Globus pallidus (tissue), 1 donor: ENCODE measurements at regions not wholly inside any gene's neighbourhood (a gene's known extent, or its start where the extent isn't known, plus 50 kb on each side); places are given as distances from the start of the nearest gene placed in this dataset.
"Not testable (repeated sequence)": the region's sequence is repeated elsewhere in the genome, so short reads cannot be mapped to it uniquely, and the experiment has no call there.

ENCODE experiments used
- DNase-seq: peaks from one replicate; pipeline ENCODE4 v3.0.0-alpha.2; 2015; ENCODE audit warnings: low spot score

DNA sequence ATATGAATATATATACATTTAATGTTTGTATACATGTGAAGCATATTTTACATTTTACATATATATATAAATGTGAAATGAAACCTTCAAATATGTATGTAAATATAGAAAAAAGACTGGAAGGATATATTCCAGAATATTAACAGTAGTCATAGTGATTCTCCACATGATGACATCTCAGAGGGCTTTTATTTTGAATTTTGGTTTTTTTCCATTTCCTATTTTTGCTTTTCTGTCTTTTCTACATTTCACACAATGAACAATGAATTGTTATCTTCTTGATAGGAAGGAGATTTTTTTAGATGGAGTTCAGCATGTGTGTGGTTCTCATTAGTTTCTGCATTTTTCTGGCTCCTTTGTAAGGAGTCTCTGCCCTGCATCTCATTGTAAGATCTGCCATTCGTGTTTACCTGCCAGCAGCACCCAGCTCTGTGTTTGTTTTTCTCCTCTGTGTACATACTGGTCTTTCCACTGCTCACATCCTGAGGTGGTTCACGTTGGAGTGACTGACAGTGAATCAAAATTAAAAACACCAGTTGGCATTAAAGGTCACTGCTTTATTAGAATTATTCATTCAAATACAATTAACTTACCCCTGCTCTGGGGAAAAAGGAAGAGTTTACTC lies 425.3 kb upstream of the MDFIC2 start:
- DNase-seq = no peak

DNA sequence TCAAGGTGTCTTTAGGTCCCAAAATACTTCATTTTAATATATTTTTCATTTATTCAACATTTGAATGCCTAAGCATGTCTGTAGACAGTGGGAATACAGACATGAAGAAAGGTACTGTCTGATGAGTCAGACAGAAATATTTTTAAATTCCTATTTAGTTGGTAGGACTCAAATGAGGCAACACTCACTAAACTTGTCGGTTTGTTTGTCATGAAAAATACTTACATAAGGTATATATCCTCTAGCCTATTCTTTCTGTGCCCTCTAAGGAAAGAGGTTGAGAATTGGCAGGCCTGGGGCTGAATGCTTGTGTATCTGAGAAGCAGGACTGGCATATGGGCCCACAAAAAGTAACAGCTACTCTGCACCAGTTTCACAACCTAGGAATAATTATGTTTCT lies 423.6 kb upstream of the MDFIC2 start:
- no peak for DNase-seq

DNA sequence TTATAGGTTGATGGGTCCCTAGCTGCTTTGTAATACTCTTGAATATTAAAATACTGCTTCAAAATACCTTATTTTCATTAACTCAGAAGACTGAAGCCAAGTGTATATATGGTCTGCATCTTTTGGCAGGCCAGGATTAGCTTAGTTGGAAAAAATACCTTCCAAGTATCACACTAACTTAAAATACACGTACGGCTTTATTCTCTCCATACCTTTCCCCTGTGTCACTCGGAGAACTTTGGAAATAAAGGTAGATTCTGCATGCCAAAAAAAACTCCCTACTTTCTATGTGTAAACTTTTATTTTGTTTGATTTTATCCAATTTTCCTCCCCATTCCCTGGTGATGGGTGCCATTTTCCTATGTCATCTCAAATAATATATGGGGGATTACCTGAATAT lies 422.3 kb upstream of the MDFIC2 start:
- no peak for DNase-seq

DNA sequence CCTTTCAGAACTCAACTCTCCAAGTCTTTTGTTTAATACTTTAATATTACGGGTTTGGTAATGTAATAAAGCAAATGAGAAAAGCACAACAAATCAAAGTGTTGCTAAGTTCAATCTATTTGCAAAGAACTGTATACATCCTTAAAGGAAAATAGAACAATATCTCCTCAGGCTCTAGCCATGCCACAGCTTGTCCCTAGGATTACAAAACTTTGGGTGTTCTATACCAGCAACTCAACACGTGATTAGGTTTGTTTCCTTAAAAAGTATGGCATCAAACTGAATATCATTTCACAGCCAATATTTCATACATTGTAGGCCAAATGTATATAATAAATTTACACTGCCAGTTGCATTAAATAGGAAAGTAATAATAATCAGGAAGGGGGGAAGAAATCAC lies 418.6 kb upstream of the MDFIC2 start:
- no peak for DNase-seq

DNA sequence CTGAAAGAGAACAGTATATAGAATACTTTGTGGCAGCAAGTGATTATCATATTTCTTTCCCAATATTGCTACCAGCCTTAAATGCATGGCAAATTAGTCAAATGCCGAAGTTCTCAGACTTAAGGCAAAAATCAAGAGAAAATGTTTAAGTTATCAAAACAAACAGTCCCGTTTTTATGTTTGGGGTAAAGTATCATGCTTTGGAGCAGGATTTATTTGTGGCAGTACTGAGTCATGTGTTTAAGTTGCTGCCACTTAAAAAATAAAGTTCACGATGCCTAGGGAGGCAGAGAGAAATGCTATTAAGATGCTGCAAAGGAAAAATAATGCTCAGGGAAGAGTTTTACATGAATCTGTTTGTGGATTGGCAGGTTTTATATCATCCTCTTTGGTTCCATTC lies 417.4 kb upstream of the MDFIC2 start:
- no peak for DNase-seq

DNA sequence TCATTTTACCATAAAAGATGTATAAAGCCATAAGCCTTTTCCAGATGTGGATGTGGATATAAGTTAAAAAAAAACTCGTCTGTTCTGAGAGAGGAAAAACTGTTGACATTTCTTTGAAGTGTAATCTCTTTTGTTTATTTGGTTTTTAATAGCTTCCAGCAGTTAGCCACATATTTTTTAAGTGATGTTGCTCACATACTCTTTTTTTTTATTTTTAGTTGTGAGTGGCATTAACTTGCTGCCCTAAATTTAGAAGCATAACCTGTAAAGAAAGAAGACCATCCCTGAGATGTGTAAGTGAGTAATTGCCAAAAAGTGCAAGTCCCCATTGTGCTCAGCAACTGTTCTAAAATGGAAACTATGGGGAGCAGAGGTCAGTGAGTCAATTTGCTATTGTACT lies 415.9 kb upstream of the MDFIC2 start:
- no peak for DNase-seq

DNA sequence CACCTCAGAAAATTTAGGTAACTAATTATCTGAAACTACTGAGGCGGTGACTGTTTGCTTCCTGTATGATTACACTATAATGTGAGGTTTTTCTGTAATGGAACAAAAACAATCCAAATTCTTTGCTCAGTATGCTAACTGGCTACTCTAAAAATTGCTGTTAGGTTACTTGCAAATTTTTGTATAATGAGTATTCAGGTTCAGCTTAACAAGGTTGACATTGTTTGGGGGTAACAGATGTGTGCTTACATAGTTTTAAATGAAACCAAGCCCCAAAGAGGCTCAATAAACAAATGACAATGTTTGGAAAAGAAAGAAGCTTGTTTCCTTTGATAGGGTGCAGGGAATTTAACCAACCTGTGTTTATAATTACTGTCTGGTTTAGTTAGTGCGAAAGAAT lies 414.5 kb upstream of the MDFIC2 start:
- DNase-seq = no peak

DNA sequence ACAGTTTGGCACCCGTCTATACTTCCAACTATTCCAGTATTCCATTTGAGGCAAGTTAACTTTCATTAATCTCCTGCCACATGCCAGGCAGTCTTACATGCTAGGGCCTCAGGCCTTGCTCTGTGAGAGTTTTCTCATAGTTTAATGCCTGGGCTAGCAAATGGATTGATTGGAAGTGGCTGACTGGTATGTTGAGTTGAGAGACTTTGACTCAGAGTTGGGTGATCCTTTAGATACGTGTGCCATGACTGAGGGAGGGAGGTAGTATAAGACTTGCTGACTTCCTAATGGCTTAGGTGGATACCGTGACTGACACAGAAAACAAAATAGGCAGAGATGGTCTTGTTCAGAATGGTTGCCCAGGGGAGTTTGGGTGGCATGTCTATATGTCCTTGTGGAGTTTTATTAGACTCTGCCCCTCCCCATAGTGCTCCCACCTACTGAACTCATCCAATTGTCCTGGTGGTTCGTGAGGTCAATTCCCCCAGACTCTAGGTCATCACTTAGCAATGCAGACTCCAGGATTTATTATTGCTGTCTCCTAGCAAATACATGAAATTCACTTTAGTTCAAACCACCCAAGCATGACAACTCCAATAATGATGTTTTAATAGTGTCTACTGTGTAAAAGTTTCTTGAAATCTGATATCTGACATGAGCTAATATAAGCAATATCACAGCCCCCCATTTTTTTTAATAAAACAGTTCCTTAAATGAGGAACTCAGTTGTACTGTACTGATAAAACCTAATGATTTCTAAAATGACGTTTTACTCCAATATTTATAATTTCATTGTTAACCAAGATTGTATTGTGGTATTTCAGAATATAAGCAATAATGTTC lies 413.9 kb upstream of the MDFIC2 start:
- no peak for DNase-seq

DNA sequence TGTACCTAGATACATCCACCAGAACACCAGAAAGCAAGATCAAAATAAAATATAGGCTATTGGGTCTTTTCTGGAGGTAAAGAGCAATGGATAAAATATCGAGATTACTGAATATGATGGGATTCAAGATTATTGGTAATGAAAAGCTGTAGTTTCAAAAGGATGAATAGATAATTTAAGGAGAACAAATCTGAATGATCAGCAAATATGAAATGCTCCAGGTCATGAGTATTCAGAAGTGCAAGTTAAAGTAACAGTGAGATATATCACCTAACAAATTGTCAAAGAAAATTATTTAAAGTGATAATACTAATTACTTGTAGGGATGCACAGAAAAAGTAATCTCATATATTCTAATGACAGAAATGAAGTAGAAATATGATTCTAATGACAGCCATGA lies 409.6 kb upstream of the MDFIC2 start:
- DNase-seq = no peak

DNA sequence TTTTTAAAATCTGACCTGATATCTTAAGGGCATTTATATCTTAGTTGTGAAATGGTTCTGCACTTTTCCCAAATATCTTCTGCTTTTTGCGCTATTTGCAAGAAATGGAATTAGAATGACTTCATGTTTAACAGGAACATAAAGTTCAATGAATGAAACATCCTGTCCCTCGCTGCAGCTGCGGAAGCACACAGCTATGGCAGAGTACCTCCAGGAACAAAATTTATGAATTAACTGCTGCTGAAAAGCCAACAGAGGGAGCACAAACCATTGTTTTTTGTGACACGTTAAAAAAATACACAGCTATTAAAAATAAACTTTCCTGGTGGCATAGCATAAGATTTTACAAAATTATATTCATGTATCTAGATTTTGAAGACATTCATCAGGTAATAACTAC lies 404.4 kb upstream of the MDFIC2 start:
- peak; percentile 23 for DNase-seq

DNA sequence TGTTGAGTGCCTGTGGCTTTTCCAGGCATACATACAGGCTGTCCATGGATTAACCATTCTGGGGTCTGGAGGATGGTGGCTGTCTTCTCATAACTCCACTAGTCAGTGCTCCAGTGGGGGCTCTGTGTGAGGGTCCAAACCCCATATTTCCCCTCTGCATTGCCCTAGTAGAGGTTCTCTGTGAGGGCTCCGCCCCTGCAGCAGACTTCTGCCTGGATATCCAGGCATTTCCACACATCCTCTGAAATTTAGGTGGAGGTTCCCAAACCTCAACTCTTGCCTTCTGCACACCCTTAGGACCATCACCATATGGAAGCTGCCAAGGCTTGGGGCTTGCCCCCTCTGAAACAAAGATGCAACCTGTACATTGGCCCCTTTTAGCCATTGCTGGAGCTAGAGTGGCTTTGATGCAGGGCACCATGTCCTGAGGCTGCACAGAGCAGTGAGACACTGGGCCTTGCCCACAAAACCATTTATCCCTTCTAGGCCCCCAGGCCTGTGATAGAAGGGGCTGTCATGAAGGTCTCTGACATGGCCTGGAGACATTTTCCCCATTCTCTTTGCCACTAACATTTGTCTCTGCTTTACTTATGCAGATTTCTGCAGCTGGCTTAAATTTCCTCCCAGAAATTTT lies 400.1 kb upstream of the MDFIC2 start:
- DNase-seq = no peak

DNA sequence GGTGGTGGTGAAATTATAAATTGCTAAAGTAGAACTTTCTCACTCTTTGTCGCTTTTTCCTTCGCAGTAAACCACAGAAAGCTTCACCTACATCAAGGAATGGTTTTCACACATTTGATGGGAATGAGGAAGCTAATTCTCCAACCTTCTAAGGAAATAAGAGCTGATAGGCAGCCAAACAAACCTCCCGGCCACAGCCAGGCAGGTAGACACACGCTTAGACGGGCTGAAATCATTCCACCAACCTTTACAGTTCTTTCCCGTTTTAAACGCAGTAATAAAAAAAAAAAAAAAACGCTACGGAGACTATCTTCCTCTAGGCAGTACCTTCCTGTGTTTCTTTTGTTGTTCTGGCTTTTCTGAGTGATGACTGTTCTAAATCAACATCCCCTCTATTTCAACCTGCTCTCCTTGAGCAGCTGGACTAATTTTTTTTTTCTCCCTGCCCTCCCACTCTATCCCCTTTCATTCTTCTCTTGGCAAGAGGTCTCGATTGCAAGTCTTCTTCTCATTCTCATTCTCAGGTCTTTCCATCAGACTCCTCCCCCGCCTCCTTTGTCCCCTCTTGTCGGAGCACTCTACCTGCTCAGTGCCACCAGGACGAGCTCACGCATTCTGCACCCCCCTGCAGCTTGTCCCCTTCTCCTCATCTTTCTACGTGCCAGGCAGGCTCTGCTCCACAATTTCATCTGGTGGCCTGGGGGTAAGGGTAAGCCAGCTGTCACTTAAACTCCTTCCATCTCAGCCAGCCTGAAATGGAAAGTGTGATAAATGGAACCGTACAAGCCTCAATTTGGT lies 391.1 kb upstream of the MDFIC2 start:
- no peak for DNase-seq

DNA sequence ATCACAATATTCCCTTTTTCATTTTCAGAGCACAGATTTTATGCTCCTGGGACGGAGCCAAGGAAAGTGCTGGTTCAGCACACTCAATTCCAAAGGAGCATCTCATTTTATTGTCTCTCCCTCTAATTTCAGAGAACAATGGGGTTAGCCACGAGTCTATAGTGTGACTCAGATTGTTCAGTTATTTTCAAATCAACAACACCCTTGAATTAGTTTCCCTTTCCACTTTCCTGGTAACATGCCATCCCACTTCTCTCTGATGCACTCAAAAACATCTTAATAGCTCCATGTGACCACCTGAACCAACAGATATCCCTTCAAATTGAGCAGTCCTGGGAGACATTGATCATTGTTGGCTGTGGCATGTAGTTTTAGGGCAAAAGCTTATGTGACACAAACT lies 389.7 kb upstream of the MDFIC2 start:
- no peak for DNase-seq

DNA sequence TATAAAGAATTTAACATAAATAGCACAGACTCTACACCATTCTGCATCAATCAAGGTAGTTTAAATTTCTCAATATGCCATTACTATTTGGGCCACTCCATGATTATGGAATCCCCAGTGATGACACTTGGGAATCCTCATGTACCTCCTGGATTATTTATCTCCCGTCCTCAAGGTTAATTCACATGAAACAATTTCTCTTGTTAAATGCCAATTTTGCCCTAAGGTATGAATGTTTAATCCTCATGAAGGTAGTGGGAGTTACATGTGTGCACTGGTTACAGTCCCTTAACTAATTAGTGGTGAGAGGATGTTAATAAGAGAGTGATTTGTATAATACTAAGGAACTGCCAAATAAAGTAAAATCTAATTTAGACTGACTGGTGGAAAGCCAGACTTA lies 372.3 kb upstream of the MDFIC2 start:
- DNase-seq = no peak

DNA sequence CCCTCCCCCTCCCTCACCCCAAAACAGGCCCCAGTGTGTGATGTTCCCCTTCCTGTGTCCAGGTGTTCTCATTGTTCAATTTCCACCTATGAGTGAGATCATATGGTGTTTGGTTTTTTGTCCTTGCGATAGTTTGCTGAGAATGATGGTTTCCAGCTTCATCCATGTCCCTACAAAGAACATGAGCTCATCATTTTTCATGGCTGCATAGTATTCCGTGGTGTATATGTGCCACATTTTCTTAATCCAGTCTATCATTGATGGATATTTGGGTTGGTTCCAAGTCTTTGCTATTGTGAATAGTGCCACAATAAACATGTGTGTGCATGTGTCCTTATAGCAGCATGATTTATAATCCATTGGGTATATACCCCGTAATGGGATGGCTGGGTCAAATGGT lies 363.4 kb upstream of the MDFIC2 start:
- DNase-seq = not testable (repeated sequence)

DNA sequence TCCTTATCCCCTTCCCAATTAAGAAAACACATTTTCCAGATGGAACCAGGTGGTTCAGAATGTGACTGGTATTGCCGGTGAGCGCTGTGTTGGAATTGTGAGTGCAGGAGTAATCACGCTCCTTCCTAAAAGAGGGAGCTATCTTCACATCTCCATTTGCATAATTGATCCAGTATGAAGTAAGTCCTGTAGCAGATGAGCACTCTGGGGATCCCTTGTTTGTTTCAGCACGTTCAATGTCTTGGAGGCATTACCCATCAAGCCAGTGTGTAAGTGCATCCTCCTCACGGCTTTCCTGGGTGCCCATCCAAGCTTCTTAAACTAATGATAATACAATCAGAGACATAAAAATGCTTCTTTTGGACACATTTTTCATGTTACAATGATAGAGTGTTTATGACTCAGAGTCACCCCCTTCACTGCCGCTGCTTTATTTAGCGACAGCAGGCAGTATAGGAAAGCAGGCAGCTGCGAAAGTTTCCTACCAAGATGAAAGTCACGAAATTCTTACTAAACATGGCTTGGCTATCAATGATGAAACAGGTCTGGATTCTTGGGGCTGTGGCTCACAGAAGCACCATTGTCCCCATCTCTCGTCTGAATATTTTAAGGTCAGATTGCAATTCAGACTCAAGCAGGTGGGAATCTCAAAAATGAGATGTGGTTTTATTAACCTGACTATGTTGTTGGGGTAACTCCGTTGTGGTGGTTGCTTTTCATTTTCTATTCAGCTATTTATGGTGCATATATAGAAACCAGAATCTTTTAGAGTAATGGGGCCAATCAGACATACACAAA lies 346.3 kb upstream of the MDFIC2 start:
- no peak for DNase-seq

DNA sequence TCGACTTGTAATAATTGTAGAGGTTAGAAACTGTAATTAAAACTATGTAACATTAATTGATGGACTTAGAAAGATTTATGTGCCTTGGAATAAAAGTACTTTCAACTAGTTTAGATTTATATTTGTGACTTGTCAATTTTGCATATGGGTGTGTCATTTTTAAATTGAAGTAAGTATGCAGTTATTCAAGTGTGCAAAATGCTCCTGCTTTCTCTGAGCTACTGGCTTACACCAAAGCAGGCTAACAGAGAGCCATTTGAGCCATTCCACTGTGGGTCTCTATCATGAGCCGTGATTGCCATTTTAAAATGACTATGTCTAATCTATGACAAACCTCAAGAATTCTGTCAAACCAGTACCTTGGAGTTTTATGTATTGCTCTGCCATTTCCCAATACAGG lies 345.0 kb upstream of the MDFIC2 start:
- DNase-seq = no peak

DNA sequence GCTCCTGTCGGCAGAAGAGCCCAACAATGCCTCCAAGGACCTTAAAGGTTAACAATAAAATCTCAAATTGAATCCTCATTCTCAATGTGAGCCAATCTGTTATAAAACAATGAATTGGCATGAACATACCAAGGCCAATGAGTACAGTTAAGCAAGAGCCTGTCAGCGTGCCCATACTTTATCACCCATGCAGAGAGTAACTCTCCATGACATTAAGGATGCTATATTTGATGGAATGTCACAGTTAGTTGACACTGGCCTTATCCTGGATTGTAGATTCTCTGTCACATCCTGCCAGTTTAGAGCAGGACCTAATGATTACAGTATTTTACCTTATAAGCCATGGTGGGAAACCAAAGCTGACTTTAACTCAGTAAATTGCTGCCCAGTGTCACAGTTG lies 335.4 kb upstream of the MDFIC2 start:
- no peak for DNase-seq

DNA sequence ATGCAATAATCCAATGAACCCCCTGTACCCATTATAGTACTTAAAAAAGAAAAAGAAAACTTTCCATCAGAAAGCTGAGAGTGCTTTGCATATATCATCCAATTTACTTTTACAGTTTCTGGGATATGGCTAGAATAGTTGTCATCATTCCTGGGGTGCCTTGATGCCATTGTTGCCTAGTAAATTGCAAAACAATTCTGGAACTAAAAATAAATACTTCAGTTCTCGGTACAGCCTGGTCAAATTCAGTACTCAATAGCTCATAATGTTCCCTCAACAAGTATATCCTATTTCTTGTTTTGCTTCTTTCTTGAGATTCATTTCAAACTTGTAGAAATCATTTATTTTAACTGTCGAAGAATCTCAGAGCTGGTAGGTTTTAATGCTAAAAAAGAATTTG lies 334.7 kb upstream of the MDFIC2 start:
- DNase-seq = no peak

DNA sequence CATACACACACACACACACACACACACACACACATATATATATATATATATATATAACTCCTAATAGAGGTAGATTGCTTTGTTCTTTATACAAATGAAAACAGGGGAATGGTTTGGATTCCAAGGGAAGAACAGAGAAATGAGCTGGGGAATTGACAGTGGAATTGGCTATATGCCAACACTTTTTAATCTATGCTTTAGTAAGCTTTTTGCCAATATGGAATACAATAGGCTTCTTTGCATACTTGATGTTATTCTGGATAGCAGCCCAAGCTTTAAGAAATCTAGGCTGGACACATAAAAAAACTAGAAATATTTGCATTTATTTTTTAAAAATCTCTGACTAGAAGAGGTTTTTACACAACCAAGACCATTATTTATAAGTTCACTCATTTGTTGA lies 334.2 kb upstream of the MDFIC2 start:
- no peak for DNase-seq

DNA sequence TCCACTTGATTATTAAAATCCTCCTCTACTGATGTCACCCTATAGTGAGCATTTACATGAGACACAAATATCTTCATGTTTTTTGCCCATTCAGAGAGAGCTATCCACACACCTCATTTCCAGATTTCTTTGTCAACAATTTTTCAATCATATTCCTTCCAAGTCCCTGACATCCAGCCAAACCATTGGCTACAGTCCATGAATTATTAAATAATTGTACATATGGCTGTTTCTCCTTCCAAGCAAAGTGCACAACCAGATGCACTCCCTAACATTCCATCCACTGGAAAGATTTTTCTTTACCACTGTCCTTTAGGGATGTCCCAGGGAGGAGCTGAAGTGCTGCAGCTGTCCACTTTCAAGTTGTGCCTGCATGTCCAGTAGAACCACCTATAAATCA lies 328.0 kb upstream of the MDFIC2 start:
- DNase-seq = no peak

DNA sequence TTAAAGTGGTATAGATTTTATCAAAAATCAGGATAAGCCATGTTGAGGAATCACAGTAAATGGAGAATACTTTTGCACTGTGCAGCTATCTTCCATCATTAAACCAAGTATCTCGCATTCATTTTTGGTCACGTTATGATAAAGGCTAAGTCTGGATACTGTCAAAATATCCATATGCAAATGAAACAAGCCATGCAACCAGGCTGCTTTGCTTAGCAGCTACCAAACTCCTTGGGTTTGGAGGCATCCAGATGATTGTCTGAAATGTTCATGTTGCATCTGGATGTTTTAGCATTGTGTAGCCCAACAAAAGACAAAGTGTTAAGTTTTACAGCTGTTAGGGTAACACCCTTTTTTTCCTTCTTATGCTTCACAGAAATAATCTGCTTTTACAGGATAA lies 322.9 kb upstream of the MDFIC2 start:
- no peak for DNase-seq
